GM19240 (cell line): ENCODE measurements at regions not wholly inside any gene's neighbourhood (a gene's known extent, or its start where the extent isn't known, plus 50 kb on each side); places are given as distances from the start of the nearest gene placed in this dataset.

Experiments used
- DNase-seq: peaks from one replicate; pipeline ENCODE4 v3.0.0; 2011; ENCODE audit warnings: low spot score; ENCODE audit not compliant: insufficient read length

- DNase-seq, result no peak
Observed at GRCh38 chr16:86632206-86632605, 53.9 kb downstream of the FOXL1 start.

- DNase-seq, result no peak
Observed at GRCh38 chr16:86632944-86633343, 54.6 kb downstream of the FOXL1 start.

GRCh38 chr16:86634292-86634691, 55.9 kb downstream of the FOXL1 start:
- no peak for DNase-seq

GRCh38 chr16:86635176-86635876, 57.0 kb downstream of the FOXL1 start:
- no peak for DNase-seq

GRCh38 chr16:86635926-86636325, 57.6 kb downstream of the FOXL1 start:
- no peak for DNase-seq

GRCh38 chr16:86637744-86638143, 59.4 kb downstream of the FOXL1 start:
- DNase-seq, result no peak

GRCh38 chr16:86638642-86639041, 60.3 kb downstream of the FOXL1 start:
- DNase-seq, result no peak

- no peak for DNase-seq
Observed at GRCh38 chr16:86639354-86639753, 61.0 kb downstream of the FOXL1 start.

- DNase-seq, result no peak
Observed at GRCh38 chr16:86640265-86640843, 62.0 kb downstream of the FOXL1 start.

GRCh38 chr16:86642087-86642486, 63.7 kb downstream of the FOXL1 start:
- no peak for DNase-seq

GRCh38 chr16:86643671-86644070, 65.3 kb downstream of the FOXL1 start:
- no peak for DNase-seq

- DNase-seq, result no peak
Observed at GRCh38 chr16:86647561-86647960, 69.2 kb downstream of the FOXL1 start.

GRCh38 chr16:86649875-86650274, 71.5 kb downstream of the FOXL1 start:
- no peak for DNase-seq

GRCh38 chr16:86651013-86651627, 72.8 kb downstream of the FOXL1 start:
- no peak for DNase-seq

- DNase-seq, result no peak
Observed at GRCh38 chr16:86651823-86652222, 73.5 kb downstream of the FOXL1 start.

GRCh38 chr16:86653285-86654006, 75.1 kb downstream of the FOXL1 start:
- no peak for DNase-seq

GRCh38 chr16:86657972-86658371, 79.6 kb downstream of the FOXL1 start:
- no peak for DNase-seq

- no peak for DNase-seq
Observed at GRCh38 chr16:86660623-86661022, 82.3 kb downstream of the FOXL1 start.

GRCh38 chr16:86661706-86662105, 83.4 kb downstream of the FOXL1 start:
- no peak for DNase-seq

- no peak for DNase-seq
Observed at GRCh38 chr16:86662195-86662594, 83.8 kb downstream of the FOXL1 start.

GRCh38 chr16:86662740-86663139, 84.4 kb downstream of the FOXL1 start:
- no peak for DNase-seq
